ENCODE measurements at regions not wholly inside any gene's neighbourhood (a gene's known extent, or its start where the extent isn't known, plus 50 kb on each side); places are given as distances from the start of the nearest gene placed in this dataset.

- H3K9me3 ChIP-seq (ENCODE audit: low read length): no peaks in the 10 kb centered on the region
- no peak overlapping the region for H3K4me2 ChIP-seq (ENCODE audit: low read length)
- H3K9ac ChIP-seq (ENCODE audit: low read length): no peak overlapping the region
- H3K79me2 ChIP-seq (ENCODE audit: insufficient read depth, low read length): no peaks in the 10 kb centered on the region
- no peak overlapping the region for H2AFZ ChIP-seq (ENCODE audit: low read length)
- TF ChIP-seq CTCF (IDR thresholded peaks at IDR 0.05; ENCODE audit: low read length) (no peak), EZH2 (IDR thresholded peaks at IDR 0.05; ENCODE audit: borderline replicate concordance, low read length) (no peak)
- no peaks in the 10 kb centered on the region for H4K20me1 ChIP-seq (ENCODE audit: insufficient read depth, low read length)
- no peak overlapping the region for H3K4me3 ChIP-seq (ENCODE audit: low read depth, low read length, poor library complexity, severe bottlenecking)
- no peaks in the 10 kb centered on the region for H3K9me2 ChIP-seq (ENCODE audit: low read depth, low read length)
- no peaks in the 10 kb centered on the region for H3K4me1 ChIP-seq (ENCODE audit: insufficient read depth, low read length, severe bottlenecking)
- H3K27ac ChIP-seq (ENCODE audit: low read depth, low read length, poor library complexity, severe bottlenecking): no peak overlapping the region
- H3F3A ChIP-seq (ENCODE audit: insufficient read depth, low read length): no peaks in the 10 kb centered on the region
- H3K36me3 ChIP-seq (ENCODE audit: insufficient read depth, low read length): no peaks in the 10 kb centered on the region
- H3K27me3 ChIP-seq (ENCODE audit: insufficient read depth, low read length): no peaks in the 10 kb centered on the region
These were observed 163.0 kb upstream of the TET2 start for GRCh38 chr4:104983615-104984179.

GRCh38 chr4:104986306-104986705 is 160.4 kb upstream of the TET2 start:
- no peaks in the 10 kb centered on the region for H3F3A ChIP-seq (ENCODE audit: insufficient read depth, low read length)
- H3K27me3 ChIP-seq (ENCODE audit: insufficient read depth, low read length): no peaks in the 10 kb centered on the region
- no peaks in the 10 kb centered on the region for H4K20me1 ChIP-seq (ENCODE audit: insufficient read depth, low read length)
- no peaks in the 10 kb centered on the region for H3K36me3 ChIP-seq (ENCODE audit: insufficient read depth, low read length)
- H3K4me2 ChIP-seq (ENCODE audit: low read length): no peak overlapping the region
- no peaks in the 10 kb centered on the region for H3K9me2 ChIP-seq (ENCODE audit: low read depth, low read length)
- no peaks in the 10 kb centered on the region for H3K9me3 ChIP-seq (ENCODE audit: low read length)
- H3K9ac ChIP-seq (ENCODE audit: low read length): no peak overlapping the region
- TF ChIP-seq EZH2 (IDR thresholded peaks at IDR 0.05; ENCODE audit: borderline replicate concordance, low read length) (no peak), CTCF (IDR thresholded peaks at IDR 0.05; ENCODE audit: low read length) (no peak)
- no peak overlapping the region for H3K27ac ChIP-seq (ENCODE audit: low read depth, low read length, poor library complexity, severe bottlenecking)
- no peaks in the 10 kb centered on the region for H3K4me1 ChIP-seq (ENCODE audit: insufficient read depth, low read length, severe bottlenecking)
- H3K79me2 ChIP-seq (ENCODE audit: insufficient read depth, low read length): no peaks in the 10 kb centered on the region
- no peak overlapping the region for H3K4me3 ChIP-seq (ENCODE audit: low read depth, low read length, poor library complexity, severe bottlenecking)
- H2AFZ ChIP-seq (ENCODE audit: low read length): no peak overlapping the region

DNA sequence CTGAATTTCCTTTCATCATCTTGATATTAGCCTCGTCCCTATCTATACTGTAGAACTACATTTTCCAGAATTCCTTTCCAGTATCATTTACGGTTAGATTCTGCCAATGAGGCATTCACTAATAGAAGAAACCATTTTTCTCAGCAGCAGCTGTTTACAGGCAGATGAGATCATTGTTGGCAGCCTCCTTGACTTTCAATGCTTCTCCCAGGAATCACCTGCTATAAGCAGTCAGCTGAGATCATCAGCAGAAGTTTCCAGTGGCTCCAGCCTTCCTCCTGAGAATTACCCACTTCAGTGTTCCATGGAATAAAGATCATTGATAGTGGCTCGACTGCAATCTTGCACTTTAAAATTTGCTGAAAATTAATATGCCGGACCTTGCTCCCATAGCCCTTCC is 157.3 kb upstream of the TET2 start:
- H3K4me1 ChIP-seq (ENCODE audit: insufficient read depth, low read length, severe bottlenecking): no peaks in the 10 kb centered on the region
- no peak overlapping the region for H3K4me2 ChIP-seq (ENCODE audit: low read length)
- H3K4me3 ChIP-seq (ENCODE audit: low read depth, low read length, poor library complexity, severe bottlenecking): no peak overlapping the region
- H3K36me3 ChIP-seq (ENCODE audit: insufficient read depth, low read length): no peaks in the 10 kb centered on the region
- H3K27ac ChIP-seq (ENCODE audit: low read depth, low read length, poor library complexity, severe bottlenecking): no peak overlapping the region
- H3K79me2 ChIP-seq (ENCODE audit: insufficient read depth, low read length): no peaks in the 10 kb centered on the region
- H3F3A ChIP-seq (ENCODE audit: insufficient read depth, low read length): no peaks in the 10 kb centered on the region
- H3K9me3 ChIP-seq (ENCODE audit: low read length): no peaks in the 10 kb centered on the region
- TF ChIP-seq CTCF (IDR thresholded peaks at IDR 0.05; ENCODE audit: low read length) (no peak), EZH2 (IDR thresholded peaks at IDR 0.05; ENCODE audit: borderline replicate concordance, low read length) (no peak)
- no peak overlapping the region for H3K9ac ChIP-seq (ENCODE audit: low read length)
- no peaks in the 10 kb centered on the region for H3K27me3 ChIP-seq (ENCODE audit: insufficient read depth, low read length)
- no peaks in the 10 kb centered on the region for H3K9me2 ChIP-seq (ENCODE audit: low read depth, low read length)
- H2AFZ ChIP-seq (ENCODE audit: low read length): no peak overlapping the region
- H4K20me1 ChIP-seq (ENCODE audit: insufficient read depth, low read length): no peaks in the 10 kb centered on the region
